ELF-1 (cell line): ENCODE measurements at regions not wholly inside any gene's neighbourhood (a gene's known extent, or its start where the extent isn't known, plus 50 kb on each side); places are given as distances from the start of the nearest gene placed in this dataset.
"Not testable (repeated sequence)": the region's sequence is repeated elsewhere in the genome, so short reads cannot be mapped to it uniquely, and the experiment has no call there.

Experiments
- DNase-seq: peaks from one replicate; pipeline ENCODE4 v3.0.0-alpha.2; 2016; ENCODE audit warnings: low read depth, low spot score

DNA sequence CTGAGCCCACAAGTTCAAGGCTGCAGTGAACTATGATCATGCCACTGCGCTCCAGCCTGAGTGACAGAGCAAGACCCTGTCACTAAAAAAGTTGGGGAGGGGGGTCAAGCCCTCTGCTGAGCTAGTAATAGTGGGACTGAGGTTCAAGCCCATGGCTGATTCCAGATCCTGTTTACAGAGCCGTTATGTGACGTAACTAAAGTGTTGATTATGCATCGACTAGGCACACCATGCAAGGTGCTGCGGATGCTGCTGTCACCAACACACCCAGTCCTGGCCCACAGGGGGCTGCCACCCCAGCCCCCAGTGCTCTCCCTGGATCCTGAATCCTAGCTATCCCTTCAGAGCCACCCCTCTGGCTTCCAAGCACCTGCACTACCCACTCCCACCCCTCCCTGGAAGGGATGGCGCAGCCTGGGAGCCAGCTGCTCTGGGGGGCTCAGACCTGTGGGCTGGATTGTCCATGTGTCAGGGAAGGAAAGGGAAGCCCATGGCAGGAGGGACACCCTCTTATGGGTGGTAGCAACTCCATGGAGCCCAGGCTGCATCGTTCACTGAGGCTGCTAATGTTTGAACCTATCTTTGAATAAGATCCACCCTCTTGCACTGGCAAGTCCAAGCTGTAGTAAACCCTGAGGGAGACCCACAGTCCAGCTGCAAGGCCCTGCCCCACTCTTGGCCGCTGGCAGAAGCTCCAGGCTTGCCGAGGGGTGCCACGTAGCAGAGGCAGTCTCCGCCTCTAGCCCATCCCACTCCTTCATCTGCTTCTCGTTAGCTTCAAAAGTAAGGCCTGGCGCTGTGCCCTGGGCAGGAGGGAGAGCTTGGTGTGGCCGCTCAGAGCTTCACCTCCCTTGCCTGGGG, 95.0 kb downstream of the SNX5 start:
- peak; percentile 52 for DNase-seq

DNA sequence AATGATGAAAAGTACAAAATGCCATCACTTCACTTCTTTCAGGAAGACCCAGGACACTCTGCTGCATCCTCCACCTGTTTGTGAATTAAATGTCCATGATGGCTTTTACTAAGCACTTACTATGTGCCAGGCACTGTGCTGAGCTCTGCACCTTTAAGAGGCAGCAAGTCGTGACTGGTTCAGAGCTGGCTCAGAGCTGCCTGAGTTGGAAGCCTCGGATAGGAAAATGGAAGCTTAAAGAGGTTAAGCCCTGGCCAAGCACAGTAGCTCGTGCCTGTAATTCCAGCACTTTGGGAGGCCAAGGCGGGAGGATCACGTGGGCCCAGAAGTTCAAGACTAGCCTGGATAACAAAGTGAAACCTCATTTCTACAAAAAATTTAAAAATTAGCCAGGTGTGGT, 95.6 kb downstream of the SNX5 start:
- DNase-seq = no peak

GRCh38 chr20:17872434-17872833, 96.2 kb downstream of the SNX5 start:
- DNase-seq = no peak

DNA sequence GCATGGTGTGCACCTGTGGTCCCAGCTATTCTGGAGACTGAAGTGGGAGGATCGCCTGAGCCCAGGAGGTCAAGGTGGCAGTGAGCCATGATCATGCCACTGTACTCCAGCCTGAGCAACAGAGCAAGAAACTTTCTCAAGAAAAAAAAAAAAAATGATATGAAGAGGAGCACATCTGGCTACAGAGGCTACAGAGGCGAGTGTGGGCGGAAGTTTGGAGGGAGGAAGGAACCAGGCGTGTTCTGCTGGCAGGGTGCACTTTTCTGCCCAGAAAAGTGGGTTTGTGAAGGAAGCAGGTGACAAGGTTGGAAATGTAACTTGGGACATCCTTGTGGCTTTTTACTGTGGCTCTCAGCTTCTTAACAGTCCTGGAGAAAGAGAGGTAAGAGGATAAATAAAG, 96.7 kb downstream of the SNX5 start:
- DNase-seq = no peak

GRCh38 chr20:17871181-17871580, 97.4 kb downstream of the SNX5 start:
- DNase-seq = peak; percentile 32

DNA sequence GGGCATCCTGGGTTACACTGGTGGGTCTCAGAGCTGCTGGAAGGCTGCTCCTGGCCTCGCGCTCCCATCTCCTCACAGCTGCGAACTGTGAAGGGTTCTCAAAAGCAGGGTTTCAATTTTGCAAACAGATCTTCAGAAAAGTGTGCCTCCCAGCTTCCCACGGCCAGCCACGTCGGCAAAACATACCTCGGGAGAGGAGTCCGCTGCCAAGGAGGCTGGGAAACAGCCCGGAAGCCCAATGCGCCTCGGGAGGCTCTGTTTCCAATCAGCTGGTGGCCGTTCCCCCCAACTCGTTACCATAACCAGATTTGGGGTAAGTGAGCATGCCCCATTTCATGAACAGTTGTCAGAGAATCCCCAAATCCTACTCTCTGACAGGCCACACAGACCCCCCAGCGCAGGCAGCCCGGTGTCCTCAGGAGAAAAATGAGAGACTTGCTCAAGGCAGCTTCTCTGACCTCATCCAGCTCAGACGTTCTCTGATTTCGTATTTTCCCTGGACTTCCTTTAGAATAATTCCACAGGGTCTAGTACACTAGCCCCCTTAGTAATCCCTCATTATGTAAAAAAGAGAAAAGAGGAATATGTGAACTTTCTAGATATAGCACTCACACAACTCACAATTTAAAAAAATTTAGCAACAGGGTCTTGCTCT, 98.4 kb downstream of the SNX5 start:
- DNase-seq = peak; percentile 36

DNA sequence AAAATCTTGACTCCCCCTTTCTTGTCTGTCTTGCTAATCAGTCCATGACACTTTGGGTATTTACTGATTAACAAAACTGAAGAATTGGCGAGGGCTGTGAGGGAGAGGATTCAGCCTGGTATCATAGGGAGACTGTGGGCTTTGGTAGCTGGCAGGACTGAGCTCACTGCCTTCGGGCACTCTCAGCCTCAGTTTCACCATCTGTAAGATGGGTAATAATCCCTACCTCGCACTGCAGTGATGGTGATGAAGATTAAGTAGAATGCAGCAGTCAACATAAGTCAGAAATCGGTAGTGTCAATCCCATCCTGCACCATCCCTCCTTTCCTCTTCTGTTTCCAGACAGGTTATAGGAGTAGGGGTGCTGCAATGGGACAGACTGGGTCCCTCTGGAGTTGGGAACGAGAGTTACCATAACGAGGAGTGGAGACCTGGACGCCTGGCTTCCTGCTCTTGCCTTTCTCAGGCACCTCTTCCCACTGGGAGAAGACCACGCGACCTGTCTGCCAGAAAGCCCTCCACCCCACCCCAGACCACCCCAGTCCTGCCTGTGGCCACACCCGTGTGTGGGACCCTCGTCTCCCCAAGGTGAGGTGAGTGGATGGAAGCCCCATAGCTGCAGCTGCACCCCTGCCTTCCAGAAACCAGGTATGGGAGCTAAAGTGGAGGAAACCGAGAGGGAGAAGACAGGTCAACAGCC, 99.1 kb downstream of the SNX5 start:
- no peak for DNase-seq

GRCh38 chr20:17868700-17869231, 99.8 kb downstream of the SNX5 start:
- no peak for DNase-seq

GRCh38 chr20:17868151-17868550, 100.4 kb downstream of the SNX5 start:
- DNase-seq = no peak

- no peak for DNase-seq
These were observed 101.3 kb downstream of the SNX5 start for GRCh38 chr20:17867131-17867925.

- peak; percentile 46 for DNase-seq
These were observed 102.2 kb downstream of the SNX5 start for GRCh38 chr20:17866234-17867001.

DNA sequence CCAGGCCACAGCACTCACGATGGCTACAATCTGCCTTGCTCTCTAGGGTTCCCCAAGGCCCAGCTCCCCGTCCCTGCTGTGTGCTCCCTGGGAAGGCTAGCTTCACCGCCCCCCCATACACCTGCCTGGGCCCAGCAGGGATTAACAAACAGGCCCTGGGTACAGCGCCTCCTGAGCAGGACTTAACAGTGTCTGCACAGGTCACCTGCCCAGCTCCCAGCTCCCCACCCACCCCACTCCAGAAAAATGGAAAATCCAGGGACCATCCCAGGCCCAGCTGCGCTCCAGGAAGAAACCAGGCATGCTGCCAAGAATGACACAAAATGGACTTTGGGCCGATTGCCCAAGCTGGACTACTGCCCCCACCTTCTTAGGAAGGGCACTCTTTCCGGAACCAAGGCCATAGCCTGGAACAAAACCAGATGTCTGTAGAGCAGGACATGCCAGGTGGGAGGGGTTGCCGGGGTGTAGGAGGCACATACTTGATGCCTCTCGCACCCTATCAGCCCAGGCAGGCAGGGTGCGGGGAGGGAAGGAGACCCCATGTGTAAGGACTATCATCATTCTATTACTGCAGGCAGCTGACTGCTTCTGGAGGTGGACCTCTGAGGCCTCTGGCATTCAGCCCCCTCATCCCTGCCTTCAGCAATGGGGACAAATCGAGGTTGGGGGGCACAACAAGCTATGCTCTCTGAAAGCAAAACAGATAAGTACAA, 104.9 kb downstream of the SNX5 start:
- no peak for DNase-seq

DNA sequence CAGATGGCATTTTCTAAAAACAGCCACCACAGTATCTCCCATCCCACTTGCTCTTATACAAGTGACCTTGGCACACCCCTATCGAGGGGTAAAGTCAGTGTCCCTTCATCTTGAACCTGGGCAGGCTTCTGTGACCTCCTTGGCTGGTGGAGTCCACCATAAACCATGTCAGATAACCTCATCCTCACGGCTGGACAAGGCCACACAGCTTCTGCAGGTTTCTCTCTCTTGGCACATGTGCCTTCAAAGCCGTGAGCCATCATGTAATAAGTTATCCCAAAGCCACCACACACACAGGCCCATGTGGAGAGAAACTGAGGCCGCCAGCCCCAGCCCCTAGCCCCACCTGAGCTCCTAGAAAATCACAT, 105.4 kb downstream of the SNX5 start:
- DNase-seq = no peak

DNA sequence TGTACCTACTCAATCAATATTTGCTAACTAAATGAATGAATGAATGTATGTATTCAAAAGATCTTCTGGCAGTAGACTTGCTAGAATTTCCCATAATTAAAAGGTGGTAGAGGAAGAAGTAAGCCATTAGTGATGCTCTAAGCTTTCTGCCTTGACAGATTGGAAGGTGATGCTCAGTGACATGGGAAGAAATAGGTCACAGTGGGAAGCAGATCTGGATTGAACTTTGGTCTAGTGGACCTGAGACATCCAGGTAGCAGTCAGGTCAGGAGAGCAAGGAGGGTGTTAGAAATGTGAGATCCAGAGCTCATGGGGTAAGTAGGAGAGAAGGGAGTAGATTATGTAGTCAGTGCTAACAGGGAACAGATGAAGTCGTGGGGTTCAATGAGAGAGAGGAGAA, 106.4 kb downstream of the SNX5 start:
- no peak for DNase-seq

DNA sequence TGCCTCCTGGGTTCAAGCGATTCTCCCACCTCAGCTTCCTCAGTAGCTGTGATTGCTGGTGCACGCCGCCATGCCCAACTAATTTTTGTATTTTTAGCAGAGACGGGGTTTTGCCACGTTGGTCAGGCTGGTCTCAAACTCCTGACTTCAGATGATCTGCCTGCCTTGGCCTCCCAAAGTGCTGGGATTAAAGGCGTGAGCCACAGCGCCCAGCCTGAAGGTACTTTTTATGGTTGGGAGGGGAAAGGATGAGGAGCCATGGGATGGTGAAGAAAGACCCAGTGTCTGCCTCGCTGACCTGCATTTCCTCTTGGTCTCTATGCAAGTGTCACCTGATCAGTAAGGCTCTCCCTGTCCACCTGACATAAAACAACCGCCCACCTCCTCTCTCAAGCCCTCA, 107.0 kb downstream of the SNX5 start:
- DNase-seq = not testable (repeated sequence)

DNA sequence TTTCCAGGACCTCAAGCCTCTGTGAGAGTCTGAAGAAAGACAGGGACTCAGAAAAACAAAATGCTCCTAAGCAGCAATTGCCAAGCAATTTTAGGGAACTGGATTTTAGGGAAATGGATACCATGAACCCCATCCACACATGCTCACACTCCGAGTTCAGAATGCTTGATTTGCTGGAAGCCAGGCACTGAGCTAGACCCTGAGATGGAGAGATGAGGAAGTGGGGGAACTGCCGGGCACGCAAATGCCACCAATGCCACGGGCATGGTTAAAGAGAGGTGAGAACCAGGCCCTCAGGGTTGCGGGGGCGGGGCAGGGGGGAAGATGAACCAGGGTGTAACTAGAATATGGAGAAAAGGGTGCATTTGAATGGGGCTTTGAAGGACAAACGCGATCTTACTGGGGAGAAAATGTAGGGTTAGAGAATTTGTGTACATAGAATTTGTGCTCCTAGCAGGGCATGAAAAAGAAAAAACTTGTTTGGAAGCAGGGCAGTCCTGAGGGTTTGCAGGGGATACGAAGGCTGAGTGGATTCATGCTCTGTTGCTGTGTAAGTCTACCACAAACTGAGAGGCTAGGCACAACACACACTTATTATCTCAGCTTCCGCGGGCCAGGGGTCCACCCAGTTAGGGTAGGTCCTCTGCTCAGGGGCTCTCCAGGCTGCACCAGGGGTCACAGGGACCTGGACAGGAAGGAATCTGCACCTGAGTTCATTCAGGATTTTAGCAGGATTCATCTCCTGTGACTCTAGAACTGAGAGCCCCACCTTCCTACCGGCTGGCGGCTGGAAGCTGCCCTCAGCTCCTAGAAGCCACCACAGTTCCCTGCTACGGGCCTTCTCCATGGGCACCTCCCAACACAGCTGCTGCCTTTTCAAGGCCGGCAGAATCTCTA, 108.0 kb downstream of the SNX5 start:
- no peak for DNase-seq

GRCh38 chr20:17859616-17860232, 108.9 kb downstream of the SNX5 start:
- DNase-seq = no peak

DNA sequence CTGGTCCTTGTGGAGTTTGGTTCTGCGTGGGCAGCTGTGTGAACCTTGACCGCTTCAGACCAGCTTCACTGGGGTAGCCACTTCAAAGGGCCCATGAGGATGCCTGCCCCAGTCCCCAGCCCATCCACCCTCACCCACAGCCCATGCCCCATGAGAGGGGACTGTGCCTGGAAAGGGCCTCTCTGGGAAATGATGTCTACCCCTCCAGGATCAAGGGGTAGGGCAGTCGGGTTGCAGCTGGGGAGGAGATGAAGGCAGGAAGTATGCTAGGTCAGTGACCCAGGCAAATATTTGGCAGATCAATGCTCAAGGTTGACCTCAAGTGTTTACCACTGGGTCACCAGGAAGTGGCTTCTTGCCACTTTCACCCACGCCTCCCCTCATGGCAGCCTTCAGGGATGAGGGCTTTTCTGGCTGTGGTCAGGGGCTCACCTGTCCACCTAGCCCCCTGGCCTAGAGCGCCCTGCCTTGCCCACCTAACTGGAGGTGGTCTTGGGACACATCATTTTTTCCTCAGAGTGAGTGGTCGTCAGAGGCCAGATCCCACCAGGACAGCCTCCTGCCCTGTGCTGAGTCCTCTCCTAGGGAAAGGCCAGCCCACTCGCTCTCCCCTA, 109.5 kb downstream of the SNX5 start:
- no peak for DNase-seq
